GM21367 (cell line): ENCODE measurements at regions not wholly inside any gene's neighbourhood (a gene's known extent, or its start where the extent isn't known, plus 50 kb on each side); places are given as distances from the start of the nearest gene placed in this dataset.

Experiments
- ATAC-seq: cut with Tn5 transposase; IDR thresholded peaks from one replicate; pipeline ENCODE4 v1.9.1; 2021; ENCODE audit not compliant: unreplicated experiment

GRCh38 chr11:80227915-80228314, 787.1 kb upstream of the TENM4 start:
- no peak for ATAC-seq

- no peak for ATAC-seq
Measured at GRCh38 chr11:80214413-80214812, 773.6 kb upstream of the TENM4 start.

GRCh38 chr11:80211673-80212072, 770.8 kb upstream of the TENM4 start:
- ATAC-seq: no peak

- no peak for ATAC-seq
Measured at GRCh38 chr11:80204021-80204420, 763.2 kb upstream of the TENM4 start.

- ATAC-seq: no peak
Measured at GRCh38 chr11:80196932-80197554, 756.2 kb upstream of the TENM4 start.

- no peak for ATAC-seq
Measured at GRCh38 chr11:80196041-80196440, 755.2 kb upstream of the TENM4 start.

GRCh38 chr11:80194625-80195024, 753.8 kb upstream of the TENM4 start:
- no peak for ATAC-seq

GRCh38 chr11:80194016-80194415, 753.2 kb upstream of the TENM4 start:
- ATAC-seq: no peak

GRCh38 chr11:80188076-80188627, 747.3 kb upstream of the TENM4 start:
- ATAC-seq: no peak

- ATAC-seq: no peak
Measured at GRCh38 chr11:80186692-80187091, 745.9 kb upstream of the TENM4 start.

GRCh38 chr11:80182901-80183300, 742.1 kb upstream of the TENM4 start:
- ATAC-seq: no peak

- no peak for ATAC-seq
Measured at GRCh38 chr11:80173371-80174136, 732.7 kb upstream of the TENM4 start.

GRCh38 chr11:80168796-80169195, 728.0 kb upstream of the TENM4 start:
- no peak for ATAC-seq

GRCh38 chr11:80167766-80168165, 726.9 kb upstream of the TENM4 start:
- no peak for ATAC-seq

GRCh38 chr11:80165744-80166143, 724.9 kb upstream of the TENM4 start:
- no peak for ATAC-seq

GRCh38 chr11:80163441-80163840, 722.6 kb upstream of the TENM4 start:
- no peak for ATAC-seq

- no peak for ATAC-seq
Measured at GRCh38 chr11:80163011-80163410, 722.2 kb upstream of the TENM4 start.

- ATAC-seq: no peak
Measured at GRCh38 chr11:80162387-80162786, 721.6 kb upstream of the TENM4 start.

- ATAC-seq: no peak
Measured at GRCh38 chr11:80157447-80157846, 716.6 kb upstream of the TENM4 start.

- no peak for ATAC-seq
Measured at GRCh38 chr11:80156062-80156461, 715.2 kb upstream of the TENM4 start.

- ATAC-seq: peak; percentile 73
Measured at GRCh38 chr11:80155412-80156017, 714.7 kb upstream of the TENM4 start.

- no peak for ATAC-seq
Measured at GRCh38 chr11:80146232-80146631, 705.4 kb upstream of the TENM4 start.
